ELF-1 (cell line): ENCODE measurements at regions not wholly inside any gene's neighbourhood (a gene's known extent, or its start where the extent isn't known, plus 50 kb on each side); places are given as distances from the start of the nearest gene placed in this dataset.
"Not testable (repeated sequence)": the region's sequence is repeated elsewhere in the genome, so short reads cannot be mapped to it uniquely, and the experiment has no call there.

Experiments
- DNase-seq: peaks from one replicate; pipeline ENCODE4 v3.0.0-alpha.2; 2016; ENCODE audit warnings: low read depth, low spot score

DNA sequence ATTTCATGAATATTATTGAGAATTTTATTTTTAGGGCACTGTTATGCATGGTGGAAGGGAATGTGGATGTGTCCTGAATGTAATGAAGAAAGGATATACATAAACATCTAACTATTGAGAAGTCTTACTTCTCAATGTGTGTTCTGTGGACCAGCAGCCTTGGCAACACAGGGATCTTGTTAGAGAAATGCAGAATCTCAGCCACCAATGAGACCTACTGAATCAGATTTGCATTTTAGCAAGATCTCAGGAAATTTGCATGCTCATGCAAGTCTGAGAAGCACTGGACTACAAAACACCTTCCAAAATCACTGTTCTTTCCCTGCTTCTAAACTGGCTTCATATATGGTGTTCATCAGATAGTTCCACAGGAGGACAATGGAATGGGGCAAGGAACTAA lies 139.7 kb upstream of the WDFY3 start:
- DNase-seq, result no peak

DNA sequence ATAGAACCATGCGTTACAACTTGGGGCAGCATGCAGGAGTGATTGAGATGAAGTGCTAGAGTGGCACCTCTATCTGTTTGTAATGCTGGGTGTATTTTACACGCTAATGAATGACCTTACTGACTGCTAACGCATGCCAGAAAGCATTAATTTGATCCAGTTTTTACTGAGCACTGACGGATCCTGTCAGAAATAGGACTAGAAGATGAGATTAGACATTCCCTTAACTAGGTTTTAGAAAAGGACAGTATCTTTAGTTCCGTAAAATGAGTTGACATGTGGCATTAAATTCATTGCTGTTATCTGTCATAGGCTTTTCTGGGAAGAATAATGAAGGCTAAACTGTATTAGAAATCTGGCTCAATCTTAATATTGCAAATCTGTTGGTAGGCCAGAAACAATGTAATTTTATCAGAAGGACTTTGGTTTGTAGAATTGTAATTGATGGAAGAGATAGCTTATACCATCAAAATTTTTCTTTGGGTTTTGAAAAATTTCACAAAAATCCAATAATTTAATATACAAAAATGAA lies 140.4 kb upstream of the WDFY3 start:
- no peak for DNase-seq

DNA sequence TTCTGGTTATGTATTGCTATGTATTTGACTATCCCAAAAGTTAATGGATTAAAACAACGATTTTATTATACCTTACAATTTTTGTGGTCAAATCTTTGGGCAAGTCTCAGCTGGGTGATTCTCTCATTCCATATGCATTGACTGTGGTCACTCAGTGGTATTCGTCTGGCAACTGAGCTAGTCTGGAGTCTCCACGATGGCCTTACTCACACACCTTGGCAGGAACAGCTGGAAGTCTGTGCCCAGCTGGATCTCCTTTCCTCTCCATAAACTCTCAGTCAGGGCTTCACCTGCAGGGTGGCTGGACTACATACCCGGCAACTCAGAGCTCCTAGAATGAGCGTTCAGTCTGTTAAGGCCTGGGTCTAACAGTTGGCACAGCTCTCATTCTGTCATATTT lies 141.1 kb upstream of the WDFY3 start:
- DNase-seq, result no peak

DNA sequence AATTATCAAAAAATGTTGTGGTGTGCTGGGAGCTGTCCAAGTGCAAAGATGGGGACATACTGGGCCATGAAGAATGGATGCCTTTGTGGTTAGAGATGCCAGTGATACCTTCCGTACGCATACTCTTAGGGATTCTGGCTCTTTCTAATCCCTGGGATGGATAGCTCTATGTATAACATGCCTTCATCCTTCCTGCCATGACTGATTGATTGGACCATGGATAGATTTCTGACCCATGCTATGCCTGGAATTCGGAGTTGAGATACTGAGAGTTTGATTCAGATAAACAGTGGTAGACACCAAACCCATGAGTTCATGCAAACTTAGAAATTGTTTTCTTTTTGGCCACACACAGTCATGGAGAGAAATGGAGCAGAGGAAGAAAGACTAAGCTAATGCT lies 147.2 kb upstream of the WDFY3 start:
- no peak for DNase-seq

DNA sequence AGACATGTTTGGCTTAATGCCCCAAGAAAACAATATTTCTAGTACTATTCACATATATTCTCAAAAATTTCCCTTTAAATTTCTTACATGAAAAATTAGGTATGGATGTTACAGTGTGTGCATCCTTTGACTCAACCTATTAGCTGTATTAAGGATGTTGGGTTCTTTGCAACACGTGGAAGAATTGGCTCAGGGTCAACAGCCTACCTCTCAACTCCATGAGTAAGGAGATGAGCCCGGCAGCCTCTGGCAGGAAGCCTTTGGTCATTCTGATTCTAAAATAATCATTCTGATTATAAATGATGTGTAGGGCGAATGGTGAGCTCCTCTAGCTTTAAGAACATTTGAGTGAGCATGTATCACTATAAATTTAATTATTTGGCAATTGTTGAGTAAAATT lies 148.0 kb upstream of the WDFY3 start:
- DNase-seq, result no peak

DNA sequence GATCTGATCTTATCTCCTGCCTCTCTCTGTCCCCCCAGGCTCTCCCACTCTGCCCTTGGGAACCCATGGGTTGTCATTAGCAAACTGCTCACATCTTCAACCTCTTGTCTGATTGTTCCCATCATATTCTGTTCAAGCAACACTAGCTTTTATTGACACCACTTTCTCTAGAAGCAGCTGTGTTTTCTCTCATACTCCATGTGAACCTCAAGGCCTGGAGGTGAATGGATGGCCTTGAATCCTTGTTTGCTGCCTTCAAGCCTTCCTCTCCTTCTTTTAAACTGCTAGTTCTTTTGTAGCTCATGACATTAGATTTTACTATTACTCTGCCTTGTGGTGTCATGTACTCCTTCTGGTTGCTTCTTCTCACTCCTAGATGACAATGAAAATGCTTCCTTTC lies 149.5 kb upstream of the WDFY3 start:
- DNase-seq, result no peak

DNA sequence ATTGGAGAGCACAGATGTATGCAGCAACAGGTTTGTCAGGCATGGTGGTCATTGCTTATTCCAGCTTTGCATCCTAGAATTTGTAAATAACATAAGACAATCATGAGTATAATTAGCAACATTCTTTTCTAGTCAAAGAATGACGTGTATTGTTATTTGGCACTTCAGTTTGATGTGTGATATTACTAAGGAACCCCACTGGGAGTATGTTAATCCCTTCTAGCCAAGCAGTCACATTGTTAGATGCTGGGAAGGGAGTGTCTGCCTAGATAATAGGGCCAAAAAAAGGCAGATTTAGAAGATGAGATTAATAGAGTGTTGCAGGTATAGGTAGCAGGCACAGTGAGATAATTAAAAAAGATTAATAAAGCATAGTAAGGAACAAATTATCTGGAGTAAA lies 159.2 kb upstream of the WDFY3 start:
- DNase-seq, result no peak

DNA sequence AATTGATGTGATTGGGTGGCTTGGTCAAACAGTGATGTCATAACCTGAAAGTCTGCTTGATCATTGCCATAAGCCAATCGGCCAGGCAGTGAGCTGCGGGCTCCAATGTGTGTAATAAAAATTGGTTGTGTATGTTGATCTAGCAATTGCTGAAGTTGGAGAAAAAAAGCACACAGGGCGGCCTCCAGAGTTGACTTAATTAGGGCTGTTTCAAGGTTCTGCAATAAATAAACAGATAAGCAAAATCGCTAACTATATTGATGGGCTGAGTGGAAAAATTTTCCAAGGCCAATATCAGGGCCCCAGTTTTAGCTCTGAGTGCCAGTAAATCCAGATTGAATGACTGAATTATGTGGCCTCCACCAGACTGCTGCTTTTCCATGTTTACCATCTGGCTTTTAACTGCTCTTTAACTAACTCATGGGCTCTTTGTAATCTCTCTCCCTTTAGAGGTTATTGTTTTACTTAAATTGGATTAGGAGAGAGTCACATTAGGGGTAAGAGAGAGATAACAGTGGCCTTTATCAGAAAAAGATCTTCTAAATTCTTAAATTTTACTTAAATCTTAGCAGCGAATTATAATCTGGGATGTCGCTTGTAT lies 160.6 kb upstream of the WDFY3 start:
- DNase-seq, result no peak

DNA sequence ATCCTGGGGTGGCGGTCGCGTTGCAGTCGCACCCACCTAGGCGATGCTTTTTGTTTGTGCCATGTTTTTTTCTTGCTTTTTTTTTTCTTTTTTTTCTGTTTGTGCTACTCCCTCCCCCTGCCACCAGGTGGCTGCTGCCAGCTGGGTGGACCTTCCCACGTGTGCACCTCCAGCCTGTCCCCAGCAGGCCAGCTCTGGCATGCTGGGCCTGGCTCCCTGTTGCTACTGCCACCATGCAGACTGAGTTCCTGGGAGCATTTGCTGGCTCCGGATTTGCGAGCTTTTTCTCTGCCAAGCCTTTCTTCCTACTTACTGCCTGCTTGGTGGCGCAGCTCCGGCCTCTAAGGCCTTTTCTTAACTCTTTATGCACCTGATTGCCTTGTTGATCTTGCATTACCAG lies 161.2 kb upstream of the WDFY3 start:
- DNase-seq, result peak; percentile 89

DNA sequence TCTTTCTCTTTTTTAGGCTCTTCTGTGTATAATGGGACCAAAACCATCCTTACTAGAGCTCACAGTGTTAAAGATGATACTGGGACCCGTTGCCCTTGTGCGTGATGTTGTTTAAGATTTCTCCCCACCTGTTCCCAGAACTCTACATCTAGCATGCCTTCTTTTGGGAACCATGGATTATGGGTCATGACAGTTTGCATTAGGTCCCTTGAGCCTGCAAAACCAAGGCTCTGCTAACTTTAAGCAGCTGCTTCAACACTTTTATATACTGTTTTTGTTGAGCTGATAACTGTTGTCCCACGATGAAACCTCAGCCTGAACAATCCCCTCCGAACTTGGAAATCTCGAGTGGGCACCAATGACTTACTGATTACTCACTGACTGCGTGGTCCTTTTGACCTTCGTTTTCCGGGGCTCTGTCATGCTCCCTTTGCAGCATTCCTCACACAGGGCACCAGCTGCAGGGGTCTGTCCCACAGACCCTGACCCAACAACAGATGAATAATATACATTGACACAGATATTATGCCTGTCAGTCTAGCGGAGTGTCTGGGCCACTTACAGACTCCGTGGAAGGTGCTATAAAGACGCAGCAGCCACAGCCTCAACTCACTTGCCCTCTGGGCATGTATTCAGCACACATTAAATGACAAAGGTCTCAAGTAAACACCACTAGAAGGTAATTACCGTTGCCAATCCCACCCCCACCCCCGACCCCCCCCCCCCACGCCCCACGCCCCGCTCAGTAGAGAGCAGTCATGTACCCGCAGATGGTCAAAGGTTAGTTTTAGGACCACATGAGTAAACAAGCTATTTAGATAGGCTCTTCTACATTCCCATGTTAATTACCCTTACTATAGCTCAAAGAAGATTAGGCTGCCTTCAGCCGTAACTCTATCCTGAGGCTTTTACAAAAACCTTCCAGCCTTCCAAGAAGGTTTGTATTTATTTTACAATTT lies 162.0 kb upstream of the WDFY3 start:
- DNase-seq, result peak; percentile 64

DNA sequence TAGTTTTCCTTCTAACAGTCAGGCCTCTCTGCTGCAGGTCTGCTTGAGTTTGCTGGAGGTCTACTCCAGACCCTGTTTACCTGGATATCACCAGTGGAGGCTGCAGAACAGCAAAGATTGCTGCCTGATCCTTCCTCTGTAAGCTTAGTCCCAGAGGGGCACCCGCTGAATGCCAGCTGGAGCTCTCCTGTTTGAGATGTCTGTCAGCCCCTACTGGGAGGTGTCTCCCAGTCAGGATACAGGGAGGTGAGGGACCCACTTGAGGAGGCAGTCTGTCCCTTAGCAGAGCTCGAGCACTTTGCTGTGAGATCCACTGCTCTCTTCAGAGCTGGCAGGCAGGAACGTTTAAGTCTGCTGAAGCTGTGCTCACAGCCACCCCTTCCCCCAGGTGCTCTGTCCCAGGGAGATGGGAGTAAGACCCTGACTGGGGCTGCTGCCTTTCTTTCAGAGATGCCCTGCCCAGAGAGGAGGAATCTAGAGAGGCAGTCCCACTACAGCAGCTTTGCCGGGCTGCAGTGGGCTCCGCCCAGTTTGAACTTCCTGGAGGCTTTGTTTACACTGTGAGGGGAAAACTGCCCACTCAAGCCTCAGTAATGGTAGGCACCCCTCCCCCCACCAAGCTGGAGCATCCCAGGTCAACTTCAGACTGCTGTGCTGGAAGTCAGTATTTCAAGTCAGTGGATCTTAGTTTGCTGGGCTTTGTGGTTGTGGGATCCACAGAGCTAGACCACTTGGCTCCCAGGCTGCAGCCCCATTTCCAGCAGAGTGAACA lies 163.1 kb upstream of the WDFY3 start:
- peak; percentile 84 for DNase-seq

DNA sequence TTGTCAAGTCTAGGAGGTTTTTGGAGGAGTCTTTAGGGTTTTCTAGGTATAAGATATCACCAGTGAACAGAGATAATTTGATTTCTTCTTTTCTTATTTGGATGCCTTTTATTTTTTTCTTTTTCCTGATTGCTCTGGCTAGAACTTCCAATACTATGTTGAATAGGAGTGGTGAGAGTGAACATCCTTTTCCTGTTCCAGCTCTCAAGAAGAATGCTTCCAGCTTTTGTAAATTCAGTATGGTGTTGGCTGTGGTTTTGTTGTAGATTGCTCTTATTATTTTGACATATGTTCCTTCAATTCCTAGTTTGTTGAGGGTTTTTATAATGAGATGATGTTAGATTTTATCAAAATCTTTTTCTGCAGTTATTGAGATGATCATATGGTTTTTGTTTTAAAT lies 165.6 kb upstream of the WDFY3 start:
- DNase-seq, result no peak

DNA sequence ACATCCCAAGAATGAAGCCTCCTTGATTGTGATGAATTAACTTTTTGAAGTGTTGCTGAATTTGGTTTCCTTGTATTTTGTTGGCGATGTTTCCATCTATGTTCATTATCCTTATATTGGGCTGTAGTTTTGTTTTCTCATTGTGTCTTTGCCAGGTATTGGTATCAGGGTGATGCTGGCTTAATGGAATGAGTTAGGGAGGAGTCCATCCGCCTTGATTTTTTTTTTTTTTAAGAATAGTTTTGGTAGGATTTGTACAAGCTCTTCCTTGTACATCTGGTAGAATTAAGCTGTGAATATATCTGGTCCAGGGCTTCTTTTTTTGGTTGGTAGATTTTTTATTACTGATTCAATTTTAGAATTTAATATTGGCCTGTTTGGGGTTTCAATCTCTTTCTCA lies 166.1 kb upstream of the WDFY3 start:
- no peak for DNase-seq

DNA sequence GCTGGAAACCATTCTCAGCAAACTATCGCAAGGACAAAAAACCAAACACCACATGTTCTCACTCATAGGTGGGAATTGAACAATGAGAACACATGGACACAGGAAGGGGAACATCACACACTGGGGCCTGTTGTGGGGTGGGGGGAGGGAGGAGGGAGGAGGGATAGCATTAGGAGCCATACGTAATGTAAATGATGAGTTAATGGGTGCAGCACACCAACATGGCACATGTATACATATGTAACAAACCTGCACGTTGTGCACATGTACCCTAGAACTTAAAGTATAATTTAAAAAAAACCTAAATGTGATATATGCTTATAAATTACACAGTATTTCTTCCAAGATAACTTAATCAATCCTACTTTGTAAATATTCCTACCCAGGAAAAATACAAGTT lies 173.3 kb upstream of the WDFY3 start:
- DNase-seq, result not testable (repeated sequence)

DNA sequence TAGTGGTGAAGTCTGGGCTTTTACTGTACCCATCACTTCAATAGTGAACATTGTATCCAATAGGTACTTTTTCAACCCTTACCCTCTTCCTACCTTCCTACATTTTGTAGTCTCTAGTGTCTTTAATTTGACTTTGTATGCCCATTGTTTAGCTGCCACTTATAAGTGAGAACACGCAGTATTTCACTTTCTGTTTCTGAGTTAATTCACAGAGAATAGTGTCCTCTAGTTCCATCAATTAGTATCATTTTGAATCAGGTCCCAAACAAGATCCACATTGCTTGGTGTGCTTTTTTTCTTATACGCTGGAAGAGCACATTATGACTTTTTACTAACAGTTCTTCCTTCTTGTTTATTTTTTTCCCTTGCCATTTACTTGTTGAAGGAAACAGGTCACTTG lies 176.0 kb upstream of the WDFY3 start:
- no peak for DNase-seq

DNA sequence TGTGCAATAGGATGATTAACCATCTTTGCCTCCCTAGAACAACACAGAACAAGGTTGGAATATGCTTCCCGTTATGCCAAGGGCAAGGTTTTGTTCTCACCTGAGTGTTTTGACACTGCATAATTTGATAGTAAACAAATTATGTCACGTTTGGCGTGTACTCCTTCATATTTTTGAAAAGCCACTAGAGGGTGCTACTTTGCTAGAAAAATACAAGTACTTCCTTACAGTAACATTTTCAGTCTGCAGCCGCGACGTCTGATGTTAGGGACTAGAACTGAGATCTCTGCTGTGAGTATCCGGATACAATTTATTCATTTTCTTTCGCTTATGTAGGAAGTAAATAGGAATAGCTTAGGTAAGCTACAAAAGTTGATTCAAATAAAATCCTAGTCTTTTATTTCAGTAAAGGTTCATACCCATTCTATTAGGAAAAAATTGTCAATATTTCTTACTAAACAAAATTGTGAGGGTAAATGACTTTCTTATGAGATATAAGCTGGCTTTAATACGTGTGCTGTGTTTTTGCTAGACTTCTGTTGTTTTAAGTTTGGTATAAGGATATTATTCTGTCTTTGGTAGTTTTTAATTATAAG lies 181.1 kb upstream of the WDFY3 start:
- peak; percentile 15 for DNase-seq

DNA sequence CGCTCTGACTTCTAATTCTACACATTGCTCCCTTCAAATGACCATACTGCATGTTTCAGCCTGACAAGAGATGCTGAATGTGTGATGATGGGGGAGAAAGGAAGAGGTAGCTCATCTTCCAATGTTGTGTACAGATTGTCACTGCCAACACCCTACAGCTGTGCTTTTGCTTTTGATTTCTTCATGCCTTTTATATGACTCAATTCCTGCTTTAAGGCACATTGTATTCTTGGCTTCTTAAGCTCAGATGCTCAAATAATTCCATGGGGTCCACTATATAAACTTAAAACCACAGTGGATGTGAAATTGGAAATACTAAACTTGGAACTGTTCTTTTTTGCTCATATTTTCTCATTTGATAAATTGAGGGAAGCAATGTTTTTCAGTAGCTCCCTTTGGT lies 183.2 kb upstream of the WDFY3 start:
- DNase-seq, result no peak

DNA sequence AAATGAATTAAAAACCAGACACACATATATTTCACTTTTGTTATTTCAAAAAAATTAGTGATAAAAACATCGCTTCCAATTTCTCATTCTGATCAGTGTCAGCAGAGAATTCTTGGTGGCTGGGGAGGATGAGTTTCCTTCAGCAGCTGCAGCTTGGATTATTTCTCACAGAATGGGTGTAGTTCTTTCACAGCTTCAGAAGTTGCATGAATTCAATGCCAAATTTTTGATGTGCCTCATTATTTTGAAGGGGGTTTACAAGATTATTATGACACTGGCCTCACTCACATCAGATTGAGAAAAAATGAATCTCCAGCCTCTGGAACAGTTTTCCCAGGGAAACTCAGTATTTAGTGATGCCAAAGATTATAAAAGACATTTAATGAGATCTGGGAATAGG lies 184.9 kb upstream of the WDFY3 start:
- DNase-seq, result no peak

DNA sequence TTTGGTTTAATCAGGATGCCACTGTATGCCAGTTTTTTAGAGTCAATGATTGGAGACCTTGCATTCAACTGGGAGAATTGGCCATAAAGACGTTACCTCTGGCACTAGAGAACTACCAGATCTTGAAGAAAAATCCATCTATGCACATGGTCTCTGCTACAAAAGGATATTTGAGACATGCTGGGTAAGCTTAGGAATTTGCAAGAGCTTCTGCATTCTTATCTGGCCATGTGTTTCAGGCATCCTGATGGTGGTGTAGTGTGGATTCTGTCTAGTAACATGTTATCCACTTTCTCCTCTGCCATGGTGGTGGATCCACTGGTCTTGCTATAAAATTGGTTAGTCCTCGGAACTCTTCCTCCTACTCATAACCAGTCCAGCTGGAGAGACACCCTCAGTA lies 185.3 kb upstream of the WDFY3 start:
- no peak for DNase-seq

DNA sequence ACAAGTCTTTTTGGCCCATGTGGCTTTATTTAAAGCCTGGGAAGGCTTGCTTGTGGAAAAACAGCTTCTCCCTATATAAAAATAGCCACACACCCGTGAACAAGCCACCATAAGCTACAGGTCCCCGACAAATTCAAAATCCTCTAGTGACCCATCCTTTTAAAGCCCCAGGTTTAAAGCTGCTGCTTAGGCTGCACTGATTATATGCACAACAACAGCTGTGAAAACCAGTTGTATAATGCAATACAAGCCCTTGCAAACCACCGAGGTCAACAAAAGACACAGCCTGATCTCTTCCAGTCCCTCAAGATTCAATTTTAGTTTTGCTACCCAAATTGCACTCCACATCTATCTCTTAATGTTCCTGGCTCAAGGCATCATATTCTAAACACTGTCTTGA lies 186.0 kb upstream of the WDFY3 start:
- no peak for DNase-seq

DNA sequence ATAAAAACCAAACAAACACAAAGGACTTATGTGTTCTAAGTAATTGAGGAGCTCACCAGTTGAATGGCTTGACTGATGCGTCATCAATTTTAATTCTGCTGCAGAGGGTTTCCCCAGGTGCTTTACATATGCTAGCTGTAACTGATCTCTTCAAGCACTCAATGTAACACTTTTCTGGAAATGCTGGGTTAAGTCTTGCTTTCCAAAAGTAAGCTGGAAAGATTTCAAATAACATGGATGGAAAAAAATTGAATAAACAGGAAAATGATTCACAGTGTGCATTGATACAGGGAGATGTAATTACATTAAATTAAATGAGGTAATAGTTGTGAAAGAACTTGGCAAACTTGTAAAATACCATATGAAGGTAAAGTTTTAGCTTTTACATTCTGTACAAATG lies 186.7 kb upstream of the WDFY3 start:
- no peak for DNase-seq

DNA sequence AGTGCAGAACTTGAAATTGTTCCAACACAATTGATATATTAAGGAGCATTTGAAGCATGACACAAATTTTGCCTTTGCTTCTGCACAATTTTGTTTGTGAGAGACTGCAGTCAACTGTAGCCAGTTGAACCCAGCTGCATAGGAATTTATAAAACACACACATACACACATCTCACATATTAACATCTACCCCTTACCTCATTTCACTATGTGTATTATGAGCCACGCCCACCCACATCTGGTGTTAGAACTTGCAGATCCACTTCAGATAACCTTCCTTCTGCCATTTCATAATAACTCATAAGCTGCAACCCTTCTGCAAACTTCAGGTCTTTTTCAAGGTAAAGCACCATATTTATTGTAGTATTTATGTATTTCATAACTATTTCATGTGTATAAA lies 188.1 kb upstream of the WDFY3 start:
- DNase-seq, result no peak
